ENCODE measurements at regions not wholly inside any gene's neighbourhood (a gene's known extent, or its start where the extent isn't known, plus 50 kb on each side); places are given as distances from the start of the nearest gene placed in this dataset.

DNA sequence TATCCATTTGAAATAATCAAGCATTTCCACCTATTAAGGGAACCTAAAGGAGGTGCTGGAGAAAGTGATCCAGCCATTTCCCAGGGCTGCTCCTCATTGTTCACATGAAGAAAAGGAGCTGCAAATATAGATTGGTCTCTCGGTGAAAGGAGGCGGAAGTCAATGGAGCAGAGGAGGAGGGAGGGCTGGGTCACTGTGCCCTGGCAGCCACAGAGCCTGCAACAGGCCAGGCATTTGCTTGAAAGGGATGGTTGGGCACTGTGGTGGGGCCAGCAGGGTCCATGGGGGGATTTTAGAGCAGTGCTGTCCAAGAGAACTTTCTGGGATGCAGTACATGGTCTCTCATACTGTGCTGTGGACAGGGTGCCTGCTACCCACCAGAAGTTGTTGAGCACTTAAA is 173.2 kb downstream of the CYLD start:
- no peak overlapping the region for H3K18ac ChIP-seq (ENCODE audit: low read depth, low read length)
- dilution Hi-C loops (cut with HindIII; ENCODE audit: low sequenced_read_pairs, unreplicated experiment), result no loop called here
- POLR2A ChIA-PET (ENCODE audit: unreplicated experiment), result no interaction called here

More for the DNA sequence above, 173.2 kb downstream of the CYLD start:
- H3K27ac ChIP-seq (ENCODE audit: insufficient read depth, low read length), result no peak overlapping the region
- H2BK15ac ChIP-seq (ENCODE audit: low read depth, low read length), result no peak overlapping the region
- no peak overlapping the region for H2AK5ac ChIP-seq (ENCODE audit: low read depth, low read length)
- DNase-seq, result no peak
- no peak overlapping the region for H2BK20ac ChIP-seq (ENCODE audit: low read depth, low read length)
- H4K91ac ChIP-seq (ENCODE audit: insufficient read depth, low read depth, low read length), result no peak overlapping the region
- no peak overlapping the region for H2BK5ac ChIP-seq (ENCODE audit: low read depth, low read length, poor library complexity, severe bottlenecking)
- no peaks in the 10 kb centered on the region for H4K20me1 ChIP-seq (ENCODE audit: insufficient read depth, low read length)
- intact Hi-C loops (cut with micrococcal nuclease) (no loop called here), in situ Hi-C loops (cut with MboI; ENCODE audit: low sequenced_read_pairs) (no loop called here)
- no peak overlapping the region for H4K8ac ChIP-seq (ENCODE audit: low read depth in 2 of 2, low read length in 2 of 2)
- BruUV-seq (replicated peaks), result no TSS peak
- no peaks in the 10 kb centered on the region for H3K9me3 ChIP-seq (ENCODE audit: control insufficient read depth, insufficient read depth, low read length)
- no peak overlapping the region for H3K4me2 ChIP-seq (ENCODE audit: low read depth, low read length)
- no peaks in the 10 kb centered on the region for H3K9me1 ChIP-seq (ENCODE audit: insufficient read depth, low read length)
- H3K4me1 ChIP-seq (ENCODE audit: control insufficient read depth, insufficient read depth, low read length), result no peaks in the 10 kb centered on the region
- H3K56ac ChIP-seq (ENCODE audit: extremely low read depth, insufficient read depth, low read length), result no peak overlapping the region
- H3K4me3 ChIP-seq (ENCODE audit: insufficient read depth, low read depth, low read length), result no peak overlapping the region
- no peak overlapping the region for H3K9ac ChIP-seq (ENCODE audit: low read depth, low read length)
- H3K79me1 ChIP-seq (ENCODE audit: low read depth in 1 of 2, low read length in 2 of 2), result no peaks in the 10 kb centered on the region
- H2BK120ac ChIP-seq (ENCODE audit: low read depth, low read length), result no peak overlapping the region
- TF ChIP-seq RFX5 (IDR thresholded peaks at IDR 0.05; ENCODE audit: low read depth, low read length), result no peak
- TF ChIP-seq, protein P1, sequence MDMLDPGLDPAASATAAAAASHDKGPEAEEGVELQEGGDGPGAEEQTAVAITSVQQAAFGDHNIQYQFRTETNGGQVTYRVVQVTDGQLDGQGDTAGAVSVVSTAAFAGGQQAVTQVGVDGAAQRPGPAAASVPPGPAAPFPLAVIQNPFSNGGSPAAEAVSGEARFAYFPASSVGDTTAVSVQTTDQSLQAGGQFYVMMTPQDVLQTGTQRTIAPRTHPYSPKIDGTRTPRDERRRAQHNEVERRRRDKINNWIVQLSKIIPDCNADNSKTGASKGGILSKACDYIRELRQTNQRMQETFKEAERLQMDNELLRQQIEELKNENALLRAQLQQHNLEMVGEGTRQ (IDR thresholded peaks at IDR 0.05; ENCODE audit: low read depth, low read length), result no peak
- TF ChIP-seq, protein P2, sequence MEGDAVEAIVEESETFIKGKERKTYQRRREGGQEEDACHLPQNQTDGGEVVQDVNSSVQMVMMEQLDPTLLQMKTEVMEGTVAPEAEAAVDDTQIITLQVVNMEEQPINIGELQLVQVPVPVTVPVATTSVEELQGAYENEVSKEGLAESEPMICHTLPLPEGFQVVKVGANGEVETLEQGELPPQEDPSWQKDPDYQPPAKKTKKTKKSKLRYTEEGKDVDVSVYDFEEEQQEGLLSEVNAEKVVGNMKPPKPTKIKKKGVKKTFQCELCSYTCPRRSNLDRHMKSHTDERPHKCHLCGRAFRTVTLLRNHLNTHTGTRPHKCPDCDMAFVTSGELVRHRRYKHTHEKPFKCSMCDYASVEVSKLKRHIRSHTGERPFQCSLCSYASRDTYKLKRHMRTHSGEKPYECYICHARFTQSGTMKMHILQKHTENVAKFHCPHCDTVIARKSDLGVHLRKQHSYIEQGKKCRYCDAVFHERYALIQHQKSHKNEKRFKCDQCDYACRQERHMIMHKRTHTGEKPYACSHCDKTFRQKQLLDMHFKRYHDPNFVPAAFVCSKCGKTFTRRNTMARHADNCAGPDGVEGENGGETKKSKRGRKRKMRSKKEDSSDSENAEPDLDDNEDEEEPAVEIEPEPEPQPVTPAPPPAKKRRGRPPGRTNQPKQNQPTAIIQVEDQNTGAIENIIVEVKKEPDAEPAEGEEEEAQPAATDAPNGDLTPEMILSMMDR (conservative IDR thresholded peaks at IDR 0.05; ENCODE audit: low read depth, low read length), result no peak
- no peak for TF ChIP-seq MXI1 (IDR thresholded peaks at IDR 0.05; ENCODE audit: borderline replicate concordance, low read depth, low read length)
- TF ChIP-seq SMC3 (IDR thresholded peaks at IDR 0.05; ENCODE audit: low read depth, low read length), result no peak
- TF ChIP-seq CEBPB (IDR thresholded peaks at IDR 0.05; ENCODE audit: low read depth, low read length), result no peak
- no peak for TF ChIP-seq POLR2A (IDR thresholded peaks at IDR 0.05; ENCODE audit: low read depth, low read length)
- TF ChIP-seq BHLHE40 (IDR thresholded peaks at IDR 0.05; ENCODE audit: low read depth, low read length), result no peak
- TF ChIP-seq FOS (IDR thresholded peaks at IDR 0.05; ENCODE audit: low read depth, low read length), result no peak
- CTCF ChIA-PET, result no interaction called here
- ATAC-seq (ENCODE audit: low read depth), result no peak
- no peak overlapping the region for H3K14ac ChIP-seq (replicated peaks; ENCODE audit: low read depth, low read length)
- no peak overlapping the region for H2AFZ ChIP-seq (replicated peaks; ENCODE audit: low read length, poor library complexity)
- peaks cover 3% of the 10 kb centered on the region; the same call in 1 of the 2 replicates for H3K27me3 ChIP-seq (ENCODE audit: control insufficient read depth, insufficient read depth, low read length)
- H3K23ac ChIP-seq (ENCODE audit: low read depth, low read length), result no peak overlapping the region
- H3K4ac ChIP-seq (ENCODE audit: low read depth, low read length), result no peak overlapping the region
- H3K36me3 ChIP-seq (ENCODE audit: control insufficient read depth, insufficient read depth, low read length), result no peaks in the 10 kb centered on the region
- H2AK9ac ChIP-seq (replicated peaks; ENCODE audit: low read depth, low read length, poor library complexity), result no peak overlapping the region
- whole genome bisulfite sequencing, 2 experiments (ENCODE audit: extremely low coverage in 2 of 2, insufficient read length in 1 of 2), result no CpG with 5 or more reads among the region's 2 CpGs
- no peak overlapping the region for H4K5ac ChIP-seq (ENCODE audit: low read depth, low read length)

Data from IMR-90 (cell line).